Trophoblast cell (in vitro differentiated cells and primary cell): ENCODE measurements at regions not wholly inside any gene's neighbourhood (a gene's known extent, or its start where the extent isn't known, plus 50 kb on each side); places are given as distances from the start of the nearest gene placed in this dataset.
A peak's percentile ranks its signal among the peaks of the same experiment; 100 is the strongest.

Experiments used
- DNase-seq, 2 donors: peaks; one replicate each; pipeline ENCODE4 v3.0.0-alpha.2; 2016
- H2AFZ ChIP-seq: 2 replicates; pipeline ENCODE4 v1.6.1; 2013; ENCODE audit warnings: low read length, moderate library complexity, mild to moderate bottlenecking; ENCODE audit not compliant: insufficient read depth, poor library complexity
- H2AK5ac ChIP-seq: 2 replicates; pipeline ENCODE4 v1.6.1; 2013; ENCODE audit warnings: mild to moderate bottlenecking, low read length
- H2BK120ac ChIP-seq: 2 replicates; pipeline ENCODE4 v1.6.1; 2013; ENCODE audit warnings: low read length, mild to moderate bottlenecking, moderate library complexity; ENCODE audit not compliant: insufficient read depth, poor library complexity
- H2BK12ac ChIP-seq: 2 replicates; pipeline ENCODE4 v1.6.1; 2013; ENCODE audit warnings: mild to moderate bottlenecking, low read length, moderate library complexity
- H2BK5ac ChIP-seq: 2 replicates; pipeline ENCODE4 v1.6.1; 2013; ENCODE audit warnings: low read length, low read depth, moderate library complexity, mild to moderate bottlenecking; ENCODE audit not compliant: poor library complexity
- H3K14ac ChIP-seq: 2 replicates; pipeline ENCODE4 v1.6.1; 2013; ENCODE audit warnings: mild to moderate bottlenecking, low read length
- H3K18ac ChIP-seq: 2 replicates; pipeline ENCODE4 v1.6.1; 2013; ENCODE audit warnings: mild to moderate bottlenecking, low read length
- H3K23ac ChIP-seq: 2 replicates; pipeline ENCODE4 v1.6.1; 2013; ENCODE audit warnings: low read length
- H3K27ac ChIP-seq: 2 replicates; pipeline ENCODE4 v1.5.1; 2013; ENCODE audit warnings: low read depth, mild to moderate bottlenecking, inconsistent platforms, low read length, moderate library complexity
- H3K27me3 ChIP-seq: 2 replicates; pipeline ENCODE4 v1.6.1; 2013; ENCODE audit warnings: inconsistent platforms, mild to moderate bottlenecking, low read length, moderate library complexity; ENCODE audit not compliant: insufficient read depth
- H3K36me3 ChIP-seq, 2 experiments: 1 replicate in 1 of 2; 2 replicates in 1 of 2; pipeline ENCODE4 v1.6.1; 2013; ENCODE audit warnings: low read length in 2 of 2, mild to moderate bottlenecking in 2 of 2, moderate library complexity in 1 of 2; ENCODE audit not compliant: insufficient read depth in 2 of 2, control insufficient read depth in 1 of 2
- H3K4ac ChIP-seq: 2 replicates; pipeline ENCODE4 v1.6.1; 2013; ENCODE audit warnings: low read depth, mild to moderate bottlenecking, low read length, moderate library complexity
- H3K4me1 ChIP-seq, 2 experiments: 1 replicate in 1 of 2; 2 replicates in 1 of 2; pipeline ENCODE4 v1.6.1; 2013; ENCODE audit warnings: low read length in 2 of 2, mild to moderate bottlenecking in 2 of 2, moderate library complexity in 1 of 2; ENCODE audit not compliant: insufficient read depth in 2 of 2, control insufficient read depth in 1 of 2
- H3K4me2 ChIP-seq: 2 replicates; pipeline ENCODE4 v1.6.1; 2013; ENCODE audit warnings: inconsistent platforms, mild to moderate bottlenecking, low read length, moderate library complexity
- H3K4me3 ChIP-seq: 2 replicates; pipeline ENCODE4 v1.5.1; 2013; ENCODE audit warnings: mild to moderate bottlenecking, low read depth, low read length, inconsistent platforms
- H3K79me1 ChIP-seq: one replicate; pipeline ENCODE4 v1.6.1; 2013; ENCODE audit warnings: low read length
- H3K79me2 ChIP-seq: 2 replicates; pipeline ENCODE4 v1.6.1; 2013; ENCODE audit warnings: low read length, mild to moderate bottlenecking; ENCODE audit not compliant: control insufficient read depth, insufficient read depth, poor library complexity
- H3K9ac ChIP-seq: 2 replicates; pipeline ENCODE4 v1.6.1; 2013; ENCODE audit warnings: mild to moderate bottlenecking, low read length
- H3K9me3 ChIP-seq: 2 replicates; pipeline ENCODE4 v1.6.1; 2013; ENCODE audit warnings: low read depth, mild to moderate bottlenecking, control low read depth, inconsistent platforms, low read length; ENCODE audit not compliant: insufficient read depth
- H4K12ac ChIP-seq: 2 replicates; pipeline ENCODE4 v1.6.1; 2013; ENCODE audit warnings: low read depth, mild to moderate bottlenecking, low read length, moderate library complexity
- H4K8ac ChIP-seq: 2 replicates; pipeline ENCODE4 v1.6.1; 2013; ENCODE audit warnings: low read depth, mild to moderate bottlenecking, low read length, moderate library complexity
- H4K91ac ChIP-seq: one replicate; pipeline ENCODE4 v1.6.1; 2013; ENCODE audit warnings: low read depth, mild to moderate bottlenecking, low read length, moderate library complexity
- WGBS: extraction: QIAGEN DNeasy Blood & Tissue Kit; methylation state at CpG from one replicate; pipeline ENCODE4 v1.1.7; 2013; ENCODE audit warnings: missing lambda C conversion rate; ENCODE audit not compliant: insufficient read length, insufficient coverage; ENCODE audit errors: extremely low coverage; 5-methylcytosine and 5-hydroxymethylcytosine counted together

GRCh38 chr11:134478611-134479010 is 66.6 kb upstream of the B3GAT1 start:
- Histone ChIP-seq H3K79me2 (no peaks in the 10 kb centered on the region), H3K9me3 (no peaks in the 10 kb centered on the region), H4K91ac (no peak overlapping the region), H2BK120ac (no peak overlapping the region), H3K36me3 (no peaks in the 10 kb centered on the region), H3K9ac (no peak overlapping the region), H3K79me1 (no peaks in the 10 kb centered on the region), H2AK5ac (no peak overlapping the region), H3K27ac (no peak overlapping the region), H3K4me1 (peaks cover 2 to 10% of the 10 kb centered on the region in 2 experiments), H4K12ac (no peak overlapping the region), H3K4me3 (no peak overlapping the region), H3K27me3 (no peaks in the 10 kb centered on the region), H2AFZ (no peak overlapping the region), H3K4ac (no peak overlapping the region), H2BK12ac (no peak overlapping the region), H3K4me2 (no peak overlapping the region), H2BK5ac (no peak overlapping the region), H3K18ac (no peak overlapping the region), H4K8ac (no peak overlapping the region), H3K23ac (no peak overlapping the region), H3K14ac (no peak overlapping the region)
- no peak for DNase-seq
- WGBS = no CpG with 5 or more reads among the region's 2 CpGs

GRCh38 chr11:134478176-134478575 is 66.1 kb upstream of the B3GAT1 start:
- Histone ChIP-seq H3K4ac (no peak overlapping the region), H3K36me3 (no peaks in the 10 kb centered on the region)
- no CpG with 5 or more reads among the region's 7 CpGs for WGBS

GRCh38 chr11:134477486-134477885 is 65.4 kb upstream of the B3GAT1 start:
- Histone ChIP-seq H2BK12ac (no peak overlapping the region), H3K14ac (no peak overlapping the region), H3K36me3 (no peaks in the 10 kb centered on the region), H3K9ac (no peak overlapping the region), H3K27ac (no peak overlapping the region), H2BK120ac (no peak overlapping the region), H3K4ac (no peak overlapping the region), H2BK5ac (no peak overlapping the region), H3K18ac (no peak overlapping the region), H2AFZ (no peak overlapping the region), H3K4me2 (no peak overlapping the region), H3K4me1 (peaks cover 2 to 10% of the 10 kb centered on the region in 2 experiments), H4K12ac (no peak overlapping the region), H2AK5ac (no peak overlapping the region), H3K9me3 (no peaks in the 10 kb centered on the region), H3K79me2 (no peaks in the 10 kb centered on the region), H3K23ac (no peak overlapping the region), H4K91ac (no peak overlapping the region), H3K27me3 (no peaks in the 10 kb centered on the region), H3K4me3 (no peak overlapping the region), H4K8ac (no peak overlapping the region), H3K79me1 (no peaks in the 10 kb centered on the region)
- DNase-seq = no peak
- WGBS = no CpG with 5 or more reads among the region's 2 CpGs

More at GRCh38 chr11:134478176-134478575, 66.1 kb upstream of the B3GAT1 start:
- Histone ChIP-seq H3K4me1 (peaks cover 2 to 10% of the 10 kb centered on the region in 2 experiments), H3K27ac (no peak overlapping the region), H2BK12ac (no peak overlapping the region), H2BK120ac (no peak overlapping the region), H2AK5ac (no peak overlapping the region), H4K91ac (no peak overlapping the region), H3K79me1 (no peaks in the 10 kb centered on the region), H3K9ac (no peak overlapping the region), H2AFZ (no peak overlapping the region), H3K18ac (no peak overlapping the region), H4K8ac (no peak overlapping the region), H4K12ac (no peak overlapping the region), H3K14ac (no peak overlapping the region), H3K23ac (no peak overlapping the region), H3K79me2 (no peaks in the 10 kb centered on the region), H3K27me3 (no peaks in the 10 kb centered on the region), H3K4me3 (no peak overlapping the region), H3K4me2 (no peak overlapping the region), H2BK5ac (no peak overlapping the region), H3K9me3 (no peaks in the 10 kb centered on the region)
- no peak for DNase-seq

- WGBS = no CpG with 5 or more reads among the region's 11 CpGs
- H3K79me2 ChIP-seq = no peaks in the 10 kb centered on the region
- no peaks in the 10 kb centered on the region for H3K36me3 ChIP-seq
- H4K8ac ChIP-seq = no peak overlapping the region
- H4K12ac ChIP-seq = no peak overlapping the region
- no peak overlapping the region for H3K14ac ChIP-seq
- no peak overlapping the region for H3K4me3 ChIP-seq
- no peak overlapping the region for H3K18ac ChIP-seq
- no peaks in the 10 kb centered on the region for H3K79me1 ChIP-seq
- no peaks in the 10 kb centered on the region for H3K27me3 ChIP-seq
- H4K91ac ChIP-seq = no peak overlapping the region
- H3K9me3 ChIP-seq = no peaks in the 10 kb centered on the region
- H3K23ac ChIP-seq = no peak overlapping the region
- peak in 1 of 2 donors; percentile 62 for DNase-seq
- no peak overlapping the region for H2BK120ac ChIP-seq
- H2BK12ac ChIP-seq = no peak overlapping the region
- peaks cover 2 to 10% of the 10 kb centered on the region in 2 experiments for H3K4me1 ChIP-seq
- no peak overlapping the region for H3K4me2 ChIP-seq
- no peak overlapping the region for H2AK5ac ChIP-seq
- no peak overlapping the region for H3K9ac ChIP-seq
- no peak overlapping the region for H2BK5ac ChIP-seq
- H2AFZ ChIP-seq = no peak overlapping the region
- H3K27ac ChIP-seq = no peak overlapping the region
- H3K4ac ChIP-seq = no peak overlapping the region
Observed at GRCh38 chr11:134476435-134477021, 64.5 kb upstream of the B3GAT1 start.
